Sciatic nerve (tissue), 2 donors: ENCODE measurements at regions not wholly inside any gene's neighbourhood (a gene's known extent, or its start where the extent isn't known, plus 50 kb on each side); places are given as distances from the start of the nearest gene placed in this dataset.
"Not testable (repeated sequence)": the region's sequence is repeated elsewhere in the genome, so short reads cannot be mapped to it uniquely, and the experiment has no call there.

Experiments used
- ATAC-seq: fragments of 200-7000 bp; cut with Tn5 transposase; one replicate; pipeline ENCODE4 v1.9.1; 2020; ENCODE audit warnings: mild to moderate bottlenecking, moderate library complexity
- DNase-seq: peaks from one replicate; pipeline ENCODE4 v3.0.0-alpha.2; 2020; ENCODE audit warnings: low spot score
- intact Hi-C: fragments of 100-400 bp; cut with DNase I; formaldehyde crosslinking; loops from one replicate; pipeline ENCODE4 v1.14.2; 2022
- donor health status: DM: no; HTN: no; CAD: no.
- donor health status: DM: no; HTN: no; CAD: no.

- DNase-seq: no peak
- intact Hi-C loops: no loop called here
- peak; percentile 36 for ATAC-seq
Measured at GRCh38 chr11:96447208-96448110, 57.6 kb downstream of the JRKL start.

GRCh38 chr11:96448225-96448624 is 58.4 kb downstream of the JRKL start:
- DNase-seq (no peak), ATAC-seq (no peak)
- intact Hi-C loops: no loop called here

GRCh38 chr11:96456111-96456510 is 66.3 kb downstream of the JRKL start:
- ATAC-seq: no peak

GRCh38 chr11:96459751-96460150 is 69.9 kb downstream of the JRKL start:
- DNase-seq: no peak
- ATAC-seq: no peak
- intact Hi-C loops: no loop called here

More at GRCh38 chr11:96456111-96456510, 66.3 kb downstream of the JRKL start:
- intact Hi-C loops: no loop called here
- no peak for DNase-seq

- DNase-seq (no peak), ATAC-seq (no peak)
- intact Hi-C loops: no loop called here
Measured at GRCh38 chr11:96461871-96462270, 72.1 kb downstream of the JRKL start.

GRCh38 chr11:96464700-96465307 is 75.0 kb downstream of the JRKL start:
- ATAC-seq (peak; percentile 94), DNase-seq (no peak)
- intact Hi-C loops: no loop called here

- ATAC-seq (no peak), DNase-seq (no peak)
Measured at GRCh38 chr11:96465512-96465911, 75.7 kb downstream of the JRKL start.

GRCh38 chr11:96466607-96467006 is 76.8 kb downstream of the JRKL start:
- DNase-seq (no peak), ATAC-seq (no peak)
- intact Hi-C loops: no loop called here

More at GRCh38 chr11:96465512-96465911, 75.7 kb downstream of the JRKL start:
- intact Hi-C loops: no loop called here

GRCh38 chr11:96469776-96470175 is 80.0 kb downstream of the JRKL start:
- intact Hi-C loops: no loop called here
- ATAC-seq (no peak), DNase-seq (no peak)

GRCh38 chr11:96470521-96470920 is 80.7 kb downstream of the JRKL start:
- intact Hi-C loops: no loop called here
- ATAC-seq (no peak), DNase-seq (no peak)

- DNase-seq: no peak
- ATAC-seq: no peak
- intact Hi-C loops: no loop called here
Measured at GRCh38 chr11:96472085-96472484, 82.3 kb downstream of the JRKL start.

- DNase-seq: no peak
- intact Hi-C loops: no loop called here
Measured at GRCh38 chr11:96474263-96474662, 84.5 kb downstream of the JRKL start.

GRCh38 chr11:96481204-96481603 is 91.4 kb downstream of the JRKL start:
- intact Hi-C loops: no loop called here
- ATAC-seq (no peak), DNase-seq (no peak)

More at GRCh38 chr11:96474263-96474662, 84.5 kb downstream of the JRKL start:
- ATAC-seq: no peak

GRCh38 chr11:96481771-96482170 is 92.0 kb downstream of the JRKL start:
- intact Hi-C loops: no loop called here
- DNase-seq (no peak), ATAC-seq (no peak)

- intact Hi-C loops: no loop called here
Measured at GRCh38 chr11:96482193-96482592, 92.4 kb downstream of the JRKL start.

GRCh38 chr11:96483374-96483955 is 93.7 kb downstream of the JRKL start:
- DNase-seq (no peak), ATAC-seq (no peak)
- intact Hi-C loops: no loop called here

More at GRCh38 chr11:96482193-96482592, 92.4 kb downstream of the JRKL start:
- DNase-seq (no peak), ATAC-seq (no peak)

GRCh38 chr11:96484361-96484760 is 94.5 kb downstream of the JRKL start:
- ATAC-seq: no peak
- intact Hi-C loops: no loop called here
- DNase-seq: no peak

- intact Hi-C loops: no loop called here
- ATAC-seq (no peak), DNase-seq (no peak)
Measured at GRCh38 chr11:96486890-96487611, 97.2 kb downstream of the JRKL start.

GRCh38 chr11:96488911-96489310 is 99.1 kb downstream of the JRKL start:
- intact Hi-C loops, DNase-seq, ATAC-seq: not testable (repeated sequence)
